OCI-LY1 (cell line): ENCODE measurements at regions not wholly inside any gene's neighbourhood (a gene's known extent, or its start where the extent isn't known, plus 50 kb on each side); places are given as distances from the start of the nearest gene placed in this dataset.

ENCODE experiments used
- EZH2 ChIP-seq: fragments of 200-600 bp; sonication (generic), shearing (Covaris generic); IDR thresholded peaks from 2 replicates; pipeline ENCODE4 v1.8.0; 2017; ENCODE audit warnings: borderline replicate concordance, mixed run types, mild to moderate bottlenecking, antibody characterized with exemption, low read length, moderate library complexity, mixed read lengths
- TF ChIP-seq, protein P1 (sequence below): fragments of 200-600 bp; sonication (generic), shearing (Covaris generic); IDR thresholded peaks from 2 replicates; pipeline ENCODE4 v1.5.1; 2017; ENCODE audit warnings: mild to moderate bottlenecking, antibody characterized with exemption, low read length, moderate library complexity, mixed read lengths

DNA sequence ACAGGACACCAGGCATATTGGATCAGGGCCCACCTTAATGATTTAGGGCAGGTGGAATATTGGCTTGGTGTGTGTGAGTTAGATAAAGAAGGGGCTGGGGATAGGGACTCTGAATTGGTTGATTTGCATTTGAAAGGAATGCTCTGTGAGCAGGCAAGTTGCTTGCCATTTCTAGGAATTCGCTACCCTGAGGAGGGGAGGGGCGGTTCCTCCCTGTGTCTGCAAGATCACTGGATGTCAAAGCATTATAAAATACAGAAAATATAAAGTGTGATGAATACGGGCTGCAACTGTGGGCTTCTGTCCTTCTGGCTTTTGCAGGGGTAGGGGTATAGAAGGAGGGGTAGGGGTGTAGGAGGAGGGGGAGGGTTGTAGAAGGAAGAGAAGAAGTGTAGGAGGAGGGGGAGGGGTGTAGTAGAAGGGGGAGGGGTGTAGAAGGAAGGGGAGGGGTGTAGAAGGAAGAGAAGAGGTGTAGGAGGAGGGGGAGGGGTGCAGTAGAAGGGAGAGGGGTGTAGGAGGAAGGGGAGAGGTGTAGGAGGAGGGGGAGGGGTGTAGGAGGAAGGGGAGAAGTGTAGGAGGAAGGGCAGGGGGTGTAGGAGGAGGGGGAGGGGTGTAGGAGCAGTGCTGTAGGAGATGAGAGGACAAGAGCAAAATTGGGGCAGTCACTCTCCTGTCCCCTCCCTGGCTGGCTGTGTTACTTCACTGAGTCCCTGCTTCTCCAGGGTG, 238.0 kb upstream of the COPS8 start:
- TF ChIP-seq, protein P1, sequence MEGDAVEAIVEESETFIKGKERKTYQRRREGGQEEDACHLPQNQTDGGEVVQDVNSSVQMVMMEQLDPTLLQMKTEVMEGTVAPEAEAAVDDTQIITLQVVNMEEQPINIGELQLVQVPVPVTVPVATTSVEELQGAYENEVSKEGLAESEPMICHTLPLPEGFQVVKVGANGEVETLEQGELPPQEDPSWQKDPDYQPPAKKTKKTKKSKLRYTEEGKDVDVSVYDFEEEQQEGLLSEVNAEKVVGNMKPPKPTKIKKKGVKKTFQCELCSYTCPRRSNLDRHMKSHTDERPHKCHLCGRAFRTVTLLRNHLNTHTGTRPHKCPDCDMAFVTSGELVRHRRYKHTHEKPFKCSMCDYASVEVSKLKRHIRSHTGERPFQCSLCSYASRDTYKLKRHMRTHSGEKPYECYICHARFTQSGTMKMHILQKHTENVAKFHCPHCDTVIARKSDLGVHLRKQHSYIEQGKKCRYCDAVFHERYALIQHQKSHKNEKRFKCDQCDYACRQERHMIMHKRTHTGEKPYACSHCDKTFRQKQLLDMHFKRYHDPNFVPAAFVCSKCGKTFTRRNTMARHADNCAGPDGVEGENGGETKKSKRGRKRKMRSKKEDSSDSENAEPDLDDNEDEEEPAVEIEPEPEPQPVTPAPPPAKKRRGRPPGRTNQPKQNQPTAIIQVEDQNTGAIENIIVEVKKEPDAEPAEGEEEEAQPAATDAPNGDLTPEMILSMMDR, result no peak
- TF ChIP-seq EZH2, result no peak
